Stimulated activated CD4-positive, alpha-beta T cell treated with anti-CD3 and anti-CD28 coated beads, Interleukin-1b, Interleukin-23, amount 100 ng/mL, for 24 hours (primary cell): ENCODE measurements at regions not wholly inside any gene's neighbourhood (a gene's known extent, or its start where the extent isn't known, plus 50 kb on each side); places are given as distances from the start of the nearest gene placed in this dataset.

Experiments
- DNase-seq, 4 experiments: peaks; one replicate each; pipeline ENCODE4 v3.0.0-alpha.2; 2020; ENCODE audit warnings: low read depth in 4 of 4, low spot score in 1 of 4

GRCh38 chr12:77777274-77777673 lies 53.4 kb upstream of the NAV3 start:
- DNase-seq = no peak

- DNase-seq = no peak
Observed at GRCh38 chr12:77774761-77775160, 55.9 kb upstream of the NAV3 start.

GRCh38 chr12:77772676-77773298 lies 57.9 kb upstream of the NAV3 start:
- no peak for DNase-seq

- DNase-seq = no peak
Observed at GRCh38 chr12:77768558-77768957, 62.1 kb upstream of the NAV3 start.

- DNase-seq = no peak
Observed at GRCh38 chr12:77767756-77768343, 62.8 kb upstream of the NAV3 start.

GRCh38 chr12:77767335-77767734 lies 63.4 kb upstream of the NAV3 start:
- DNase-seq = no peak

GRCh38 chr12:77766224-77766623 lies 64.5 kb upstream of the NAV3 start:
- no peak for DNase-seq

GRCh38 chr12:77761286-77761685 lies 69.4 kb upstream of the NAV3 start:
- no peak for DNase-seq

- DNase-seq = no peak
Observed at GRCh38 chr12:77760271-77761025, 70.2 kb upstream of the NAV3 start.

- no peak for DNase-seq
Observed at GRCh38 chr12:77754086-77754485, 76.6 kb upstream of the NAV3 start.

GRCh38 chr12:77751939-77752338 lies 78.8 kb upstream of the NAV3 start:
- no peak for DNase-seq

- no peak for DNase-seq
Observed at GRCh38 chr12:77746096-77746495, 84.6 kb upstream of the NAV3 start.

- DNase-seq = no peak
Observed at GRCh38 chr12:77745624-77746023, 85.1 kb upstream of the NAV3 start.

GRCh38 chr12:77742631-77743030 lies 88.1 kb upstream of the NAV3 start:
- DNase-seq = no peak

GRCh38 chr12:77741974-77742517 lies 88.6 kb upstream of the NAV3 start:
- no peak for DNase-seq

- no peak for DNase-seq
Observed at GRCh38 chr12:77736219-77736965, 94.3 kb upstream of the NAV3 start.

GRCh38 chr12:77734214-77734883 lies 96.3 kb upstream of the NAV3 start:
- no peak for DNase-seq

- DNase-seq = no peak
Observed at GRCh38 chr12:77728018-77728417, 102.7 kb upstream of the NAV3 start.

- DNase-seq = no peak
Observed at GRCh38 chr12:77727442-77728001, 103.2 kb upstream of the NAV3 start.

- no peak for DNase-seq
Observed at GRCh38 chr12:77725611-77726010, 105.1 kb upstream of the NAV3 start.
